ENCODE measurements at regions not wholly inside any gene's neighbourhood (a gene's known extent, or its start where the extent isn't known, plus 50 kb on each side); places are given as distances from the start of the nearest gene placed in this dataset.
"Not testable (repeated sequence)": the region's sequence is repeated elsewhere in the genome, so short reads cannot be mapped to it uniquely, and the experiment has no call there.

GRCh38 chr1:168416220-168416619 lies 127.6 kb downstream of the XCL2 start:
- no peak for DNase-seq

GRCh38 chr1:168414914-168415313 lies 128.9 kb downstream of the XCL2 start:
- DNase-seq = no peak

GRCh38 chr1:168410464-168410863 lies 129.8 kb downstream of the TBX19 start:
- no peak for DNase-seq

- no peak for DNase-seq
These were observed 128.2 kb downstream of the TBX19 start for GRCh38 chr1:168408884-168409283.

GRCh38 chr1:168408539-168408865 lies 127.8 kb downstream of the TBX19 start:
- no peak for DNase-seq

GRCh38 chr1:168407832-168408538 lies 127.3 kb downstream of the TBX19 start:
- DNase-seq = no peak

GRCh38 chr1:168405906-168406549 lies 125.4 kb downstream of the TBX19 start:
- DNase-seq = no peak

GRCh38 chr1:168403140-168403539 lies 122.5 kb downstream of the TBX19 start:
- DNase-seq = no peak

- DNase-seq = not testable (repeated sequence)
These were observed 121.8 kb downstream of the TBX19 start for GRCh38 chr1:168402466-168402865.

GRCh38 chr1:168401341-168401740 lies 120.7 kb downstream of the TBX19 start:
- no peak for DNase-seq

GRCh38 chr1:168400139-168400538 lies 119.5 kb downstream of the TBX19 start:
- no peak for DNase-seq

GRCh38 chr1:168397806-168398205 lies 117.1 kb downstream of the TBX19 start:
- no peak for DNase-seq

- no peak for DNase-seq
These were observed 116.4 kb downstream of the TBX19 start for GRCh38 chr1:168396940-168397684.

GRCh38 chr1:168396508-168396907 lies 115.8 kb downstream of the TBX19 start:
- no peak for DNase-seq

- DNase-seq = no peak
These were observed 114.2 kb downstream of the TBX19 start for GRCh38 chr1:168394858-168395257.

- DNase-seq = no peak
These were observed 112.4 kb downstream of the TBX19 start for GRCh38 chr1:168392958-168393549.

GRCh38 chr1:168391851-168392681 lies 111.4 kb downstream of the TBX19 start:
- DNase-seq = no peak

- no peak for DNase-seq
These were observed 109.6 kb downstream of the TBX19 start for GRCh38 chr1:168390271-168390670.

GRCh38 chr1:168387781-168388760 lies 107.4 kb downstream of the TBX19 start:
- no peak for DNase-seq

- peak; percentile 59 for DNase-seq
These were observed 106.4 kb downstream of the TBX19 start for GRCh38 chr1:168386949-168387586.

- DNase-seq = no peak
These were observed 105.8 kb downstream of the TBX19 start for GRCh38 chr1:168386492-168386891.
